Activated T-cell treated with anti-CD3 and anti-CD28 coated beads, Interleukin-2, amount 50 U/mL, for 1 hour (primary cell): ENCODE measurements at regions not wholly inside any gene's neighbourhood (a gene's known extent, or its start where the extent isn't known, plus 50 kb on each side); places are given as distances from the start of the nearest gene placed in this dataset.
"Not testable (repeated sequence)": the region's sequence is repeated elsewhere in the genome, so short reads cannot be mapped to it uniquely, and the experiment has no call there.

Experiments
- DNase-seq: peaks from one replicate; pipeline ENCODE4 v3.0.0-alpha.2; 2020

- DNase-seq = no peak
Observed at GRCh38 chr4:187883049-187883448, 112.5 kb upstream of the ZFP42 start.

GRCh38 chr4:187883836-187884475 lies 111.6 kb upstream of the ZFP42 start:
- no peak for DNase-seq

- no peak for DNase-seq
Observed at GRCh38 chr4:187887906-187888305, 107.7 kb upstream of the ZFP42 start.

- no peak for DNase-seq
Observed at GRCh38 chr4:187889651-187890050, 105.9 kb upstream of the ZFP42 start.

- no peak for DNase-seq
Observed at GRCh38 chr4:187893418-187893817, 102.2 kb upstream of the ZFP42 start.

- DNase-seq = no peak
Observed at GRCh38 chr4:187903106-187903505, 92.5 kb upstream of the ZFP42 start.

- no peak for DNase-seq
Observed at GRCh38 chr4:187903700-187904099, 91.9 kb upstream of the ZFP42 start.

GRCh38 chr4:187908079-187908561 lies 87.5 kb upstream of the ZFP42 start:
- DNase-seq = no peak

GRCh38 chr4:187908731-187909130 lies 86.8 kb upstream of the ZFP42 start:
- no peak for DNase-seq

GRCh38 chr4:187910741-187911140 lies 84.8 kb upstream of the ZFP42 start:
- no peak for DNase-seq

GRCh38 chr4:187915406-187915805 lies 80.2 kb upstream of the ZFP42 start:
- not testable (repeated sequence) for DNase-seq

- no peak for DNase-seq
Observed at GRCh38 chr4:187919966-187920365, 75.6 kb upstream of the ZFP42 start.

- no peak for DNase-seq
Observed at GRCh38 chr4:187921946-187922623, 73.5 kb upstream of the ZFP42 start.

GRCh38 chr4:187929024-187929423 lies 66.5 kb upstream of the ZFP42 start:
- DNase-seq = no peak

GRCh38 chr4:187934766-187935165 lies 60.8 kb upstream of the ZFP42 start:
- DNase-seq = no peak

GRCh38 chr4:187937557-187937956 lies 58.0 kb upstream of the ZFP42 start:
- DNase-seq = no peak

GRCh38 chr4:187940299-187940698 lies 55.3 kb upstream of the ZFP42 start:
- no peak for DNase-seq

- DNase-seq = no peak
Observed at GRCh38 chr4:187942968-187943367, 52.6 kb upstream of the ZFP42 start.

- DNase-seq = no peak
Observed at GRCh38 chr4:187944179-187944578, 51.4 kb upstream of the ZFP42 start.
